ENCODE measurements at regions not wholly inside any gene's neighbourhood (a gene's known extent, or its start where the extent isn't known, plus 50 kb on each side); places are given as distances from the start of the nearest gene placed in this dataset.

DNA sequence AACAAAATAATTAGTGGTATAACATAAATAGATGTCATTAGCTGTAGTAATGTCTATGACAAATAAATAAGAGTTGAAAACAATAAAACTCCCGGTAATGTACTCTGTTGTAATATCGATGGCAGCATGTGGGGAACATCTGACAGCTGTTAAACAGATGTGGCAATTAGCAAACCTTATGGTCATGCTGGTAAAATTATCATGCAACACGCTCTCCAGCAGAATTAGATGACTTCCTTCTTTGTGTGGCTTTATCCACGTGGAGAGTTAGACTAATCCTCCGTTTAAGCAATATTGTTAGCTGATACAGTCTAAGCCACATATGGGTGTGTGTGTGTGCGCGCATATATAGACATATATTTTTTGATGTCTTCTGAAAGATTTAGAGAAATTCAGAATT is 77.7 kb upstream of the ZFP64 start:
- CTCF ChIA-PET = no interaction called here
- POLR2A ChIA-PET = no interaction called here
- RAD21 ChIA-PET (ENCODE audit: low non-redundant PET in 1 of 2, low total read pairs in 2 of 2, uncharacterized antibody in 2 of 2, unreplicated experiment in 2 of 2) = no interaction called here
- Histone ChIP-seq H4K20me1 (ENCODE audit: insufficient read depth) (no peaks in the 10 kb centered on the region), H3K4me2 (ENCODE audit: low read length) (no peak overlapping the region), H3K4me1 (ENCODE audit: control insufficient read depth in 1 of 2, insufficient read depth in 2 of 2, low read length in 2 of 2) (no peaks in the 10 kb centered on the region), H3K27ac (ENCODE audit: low read depth, low read length) (no peak overlapping the region), H3K4me3 (replicated peaks in 1 of 2; ENCODE audit: low read depth in 1 of 2, low read length in 2 of 2) (no peak overlapping the region), H3K9me2 (ENCODE audit: insufficient read depth) (no peaks in the 10 kb centered on the region), H3K9ac (ENCODE audit: low read length) (no peak overlapping the region), H3K9me3 (ENCODE audit: control insufficient read depth in 1 of 2, insufficient read depth in 1 of 2, low read depth in 1 of 2, low read length in 2 of 2) (no peaks in the 10 kb centered on the region), H2AFZ (ENCODE audit: low read depth, low read length, poor library complexity, severe bottlenecking) (no peak overlapping the region), H3K27me3 (ENCODE audit: insufficient read depth, low read length) (peaks cover 35% of the 10 kb centered on the region), H3K36me3 (ENCODE audit: control insufficient read depth in 1 of 2, insufficient read depth in 2 of 2, low read length in 2 of 2) (no peaks in the 10 kb centered on the region), H3K79me2 (ENCODE audit: insufficient read depth, low read length) (no peaks in the 10 kb centered on the region)
- BruUV-seq (replicated peaks) = no TSS peak
- ATAC-seq = no peak
- DNase-seq (ENCODE audit: low read depth, low spot score) = no peak
- intact Hi-C loops (cut with micrococcal nuclease) = no loop called here
- TF ChIP-seq RAD21 (IDR thresholded peaks at IDR 0.05; ENCODE audit: low read depth) = no peak

DNA sequence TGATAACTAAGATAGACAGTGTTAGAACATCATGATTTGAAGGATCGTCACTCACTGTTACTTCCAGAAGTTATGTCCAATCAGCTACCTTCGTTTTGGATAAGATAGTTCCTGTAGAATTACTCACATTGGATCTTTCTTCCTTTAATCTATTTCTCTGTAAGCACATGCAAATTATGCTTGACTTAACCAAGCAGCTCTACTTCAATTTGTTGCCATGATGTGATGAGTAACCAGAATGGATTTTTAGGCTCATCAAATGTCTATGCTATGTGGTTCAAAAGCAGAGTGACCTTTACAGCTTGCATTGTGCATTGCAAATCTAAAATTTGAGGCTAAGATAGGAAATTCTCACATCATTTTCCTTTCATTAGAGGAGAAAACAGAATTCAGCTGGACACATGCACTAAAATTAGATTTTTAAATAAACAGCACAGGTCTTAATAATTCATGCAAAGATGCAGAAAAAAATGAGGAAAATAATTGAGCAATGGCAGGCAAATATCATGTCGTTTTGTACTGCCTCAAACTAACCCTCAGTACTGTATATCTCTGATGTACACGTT is 76.7 kb upstream of the ZFP64 start:
- POLR2A ChIA-PET = no interaction called here
- intact Hi-C loops (cut with micrococcal nuclease) = no loop called here
- Histone ChIP-seq H3K9me3 (ENCODE audit: control insufficient read depth in 1 of 2, insufficient read depth in 1 of 2, low read depth in 1 of 2, low read length in 2 of 2) (no peaks in the 10 kb centered on the region), H3K36me3 (ENCODE audit: control insufficient read depth in 1 of 2, insufficient read depth in 2 of 2, low read length in 2 of 2) (no peaks in the 10 kb centered on the region), H4K20me1 (ENCODE audit: insufficient read depth) (no peaks in the 10 kb centered on the region), H3K9ac (ENCODE audit: low read length) (no peak overlapping the region), H3K4me3 (replicated peaks in 1 of 2; ENCODE audit: low read depth in 1 of 2, low read length in 2 of 2) (no peak overlapping the region), H3K9me2 (ENCODE audit: insufficient read depth) (no peaks in the 10 kb centered on the region), H3K79me2 (ENCODE audit: insufficient read depth, low read length) (no peaks in the 10 kb centered on the region), H3K4me1 (ENCODE audit: control insufficient read depth in 1 of 2, insufficient read depth in 2 of 2, low read length in 2 of 2) (no peaks in the 10 kb centered on the region), H3K4me2 (ENCODE audit: low read length) (no peak overlapping the region), H3K27me3 (ENCODE audit: insufficient read depth, low read length) (peaks cover 44% of the 10 kb centered on the region), H2AFZ (ENCODE audit: low read depth, low read length, poor library complexity, severe bottlenecking) (no peak overlapping the region), H3K27ac (ENCODE audit: low read depth, low read length) (no peak overlapping the region)
- CTCF ChIA-PET = no interaction called here
- no peak for ATAC-seq
- RAD21 ChIA-PET (ENCODE audit: low non-redundant PET in 1 of 2, low total read pairs in 2 of 2, uncharacterized antibody in 2 of 2, unreplicated experiment in 2 of 2) = no interaction called here
- DNase-seq (ENCODE audit: low read depth, low spot score) = no peak
- BruUV-seq (replicated peaks) = no TSS peak
- TF ChIP-seq, protein P1, sequence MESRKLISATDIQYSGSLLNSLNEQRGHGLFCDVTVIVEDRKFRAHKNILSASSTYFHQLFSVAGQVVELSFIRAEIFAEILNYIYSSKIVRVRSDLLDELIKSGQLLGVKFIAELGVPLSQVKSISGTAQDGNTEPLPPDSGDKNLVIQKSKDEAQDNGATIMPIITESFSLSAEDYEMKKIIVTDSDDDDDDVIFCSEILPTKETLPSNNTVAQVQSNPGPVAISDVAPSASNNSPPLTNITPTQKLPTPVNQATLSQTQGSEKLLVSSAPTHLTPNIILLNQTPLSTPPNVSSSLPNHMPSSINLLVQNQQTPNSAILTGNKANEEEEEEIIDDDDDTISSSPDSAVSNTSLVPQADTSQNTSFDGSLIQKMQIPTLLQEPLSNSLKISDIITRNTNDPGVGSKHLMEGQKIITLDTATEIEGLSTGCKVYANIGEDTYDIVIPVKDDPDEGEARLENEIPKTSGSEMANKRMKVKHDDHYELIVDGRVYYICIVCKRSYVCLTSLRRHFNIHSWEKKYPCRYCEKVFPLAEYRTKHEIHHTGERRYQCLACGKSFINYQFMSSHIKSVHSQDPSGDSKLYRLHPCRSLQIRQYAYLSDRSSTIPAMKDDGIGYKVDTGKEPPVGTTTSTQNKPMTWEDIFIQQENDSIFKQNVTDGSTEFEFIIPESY (IDR thresholded peaks at IDR 0.05; ENCODE audit: extremely low read depth, insufficient replicate concordance, low read length) = no peak
- TF ChIP-seq YY1 (IDR thresholded peaks at IDR 0.05; ENCODE audit: extremely low read depth, insufficient replicate concordance, low read depth, low read length) (no peak), EZH2phosphoT487 (IDR thresholded peaks at IDR 0.05; ENCODE audit: borderline replicate concordance) (no peak), CEBPB (IDR thresholded peaks at IDR 0.05; ENCODE audit: low read depth) (no peak), FOSL1 (IDR thresholded peaks at IDR 0.05; ENCODE audit: low read depth) (no peak), SRF (IDR thresholded peaks at IDR 0.05; ENCODE audit: low read depth) (no peak), ZNF274 (IDR thresholded peaks at IDR 0.05; ENCODE audit: low read depth, low read length) (no peak)
- TF ChIP-seq, protein P2, sequence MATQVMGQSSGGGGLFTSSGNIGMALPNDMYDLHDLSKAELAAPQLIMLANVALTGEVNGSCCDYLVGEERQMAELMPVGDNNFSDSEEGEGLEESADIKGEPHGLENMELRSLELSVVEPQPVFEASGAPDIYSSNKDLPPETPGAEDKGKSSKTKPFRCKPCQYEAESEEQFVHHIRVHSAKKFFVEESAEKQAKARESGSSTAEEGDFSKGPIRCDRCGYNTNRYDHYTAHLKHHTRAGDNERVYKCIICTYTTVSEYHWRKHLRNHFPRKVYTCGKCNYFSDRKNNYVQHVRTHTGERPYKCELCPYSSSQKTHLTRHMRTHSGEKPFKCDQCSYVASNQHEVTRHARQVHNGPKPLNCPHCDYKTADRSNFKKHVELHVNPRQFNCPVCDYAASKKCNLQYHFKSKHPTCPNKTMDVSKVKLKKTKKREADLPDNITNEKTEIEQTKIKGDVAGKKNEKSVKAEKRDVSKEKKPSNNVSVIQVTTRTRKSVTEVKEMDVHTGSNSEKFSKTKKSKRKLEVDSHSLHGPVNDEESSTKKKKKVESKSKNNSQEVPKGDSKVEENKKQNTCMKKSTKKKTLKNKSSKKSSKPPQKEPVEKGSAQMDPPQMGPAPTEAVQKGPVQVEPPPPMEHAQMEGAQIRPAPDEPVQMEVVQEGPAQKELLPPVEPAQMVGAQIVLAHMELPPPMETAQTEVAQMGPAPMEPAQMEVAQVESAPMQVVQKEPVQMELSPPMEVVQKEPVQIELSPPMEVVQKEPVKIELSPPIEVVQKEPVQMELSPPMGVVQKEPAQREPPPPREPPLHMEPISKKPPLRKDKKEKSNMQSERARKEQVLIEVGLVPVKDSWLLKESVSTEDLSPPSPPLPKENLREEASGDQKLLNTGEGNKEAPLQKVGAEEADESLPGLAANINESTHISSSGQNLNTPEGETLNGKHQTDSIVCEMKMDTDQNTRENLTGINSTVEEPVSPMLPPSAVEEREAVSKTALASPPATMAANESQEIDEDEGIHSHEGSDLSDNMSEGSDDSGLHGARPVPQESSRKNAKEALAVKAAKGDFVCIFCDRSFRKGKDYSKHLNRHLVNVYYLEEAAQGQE (IDR thresholded peaks at IDR 0.05; ENCODE audit: low read depth) = no peak
- TF ChIP-seq, protein P3, sequence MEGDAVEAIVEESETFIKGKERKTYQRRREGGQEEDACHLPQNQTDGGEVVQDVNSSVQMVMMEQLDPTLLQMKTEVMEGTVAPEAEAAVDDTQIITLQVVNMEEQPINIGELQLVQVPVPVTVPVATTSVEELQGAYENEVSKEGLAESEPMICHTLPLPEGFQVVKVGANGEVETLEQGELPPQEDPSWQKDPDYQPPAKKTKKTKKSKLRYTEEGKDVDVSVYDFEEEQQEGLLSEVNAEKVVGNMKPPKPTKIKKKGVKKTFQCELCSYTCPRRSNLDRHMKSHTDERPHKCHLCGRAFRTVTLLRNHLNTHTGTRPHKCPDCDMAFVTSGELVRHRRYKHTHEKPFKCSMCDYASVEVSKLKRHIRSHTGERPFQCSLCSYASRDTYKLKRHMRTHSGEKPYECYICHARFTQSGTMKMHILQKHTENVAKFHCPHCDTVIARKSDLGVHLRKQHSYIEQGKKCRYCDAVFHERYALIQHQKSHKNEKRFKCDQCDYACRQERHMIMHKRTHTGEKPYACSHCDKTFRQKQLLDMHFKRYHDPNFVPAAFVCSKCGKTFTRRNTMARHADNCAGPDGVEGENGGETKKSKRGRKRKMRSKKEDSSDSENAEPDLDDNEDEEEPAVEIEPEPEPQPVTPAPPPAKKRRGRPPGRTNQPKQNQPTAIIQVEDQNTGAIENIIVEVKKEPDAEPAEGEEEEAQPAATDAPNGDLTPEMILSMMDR (IDR thresholded peaks at IDR 0.05 in 2 of 3, conservative IDR thresholded peaks at IDR 0.05 in 1 of 3; ENCODE audit: borderline replicate concordance in 1 of 3, insufficient read depth in 1 of 3, low read depth in 2 of 3, low read length in 2 of 3) = no peak
- TF ChIP-seq, protein P4, sequence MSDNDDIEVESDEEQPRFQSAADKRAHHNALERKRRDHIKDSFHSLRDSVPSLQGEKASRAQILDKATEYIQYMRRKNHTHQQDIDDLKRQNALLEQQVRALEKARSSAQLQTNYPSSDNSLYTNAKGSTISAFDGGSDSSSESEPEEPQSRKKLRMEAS (IDR thresholded peaks at IDR 0.05) = no peak

Data from HCT116 (cell line).